HG03108 (cell line): ENCODE measurements at regions not wholly inside any gene's neighbourhood (a gene's known extent, or its start where the extent isn't known, plus 50 kb on each side); places are given as distances from the start of the nearest gene placed in this dataset.

Experiments
- ATAC-seq: cut with Tn5 transposase; IDR thresholded peaks from one replicate; pipeline ENCODE4 v1.9.1; 2021; ENCODE audit warnings: moderate library complexity; ENCODE audit not compliant: unreplicated experiment

DNA sequence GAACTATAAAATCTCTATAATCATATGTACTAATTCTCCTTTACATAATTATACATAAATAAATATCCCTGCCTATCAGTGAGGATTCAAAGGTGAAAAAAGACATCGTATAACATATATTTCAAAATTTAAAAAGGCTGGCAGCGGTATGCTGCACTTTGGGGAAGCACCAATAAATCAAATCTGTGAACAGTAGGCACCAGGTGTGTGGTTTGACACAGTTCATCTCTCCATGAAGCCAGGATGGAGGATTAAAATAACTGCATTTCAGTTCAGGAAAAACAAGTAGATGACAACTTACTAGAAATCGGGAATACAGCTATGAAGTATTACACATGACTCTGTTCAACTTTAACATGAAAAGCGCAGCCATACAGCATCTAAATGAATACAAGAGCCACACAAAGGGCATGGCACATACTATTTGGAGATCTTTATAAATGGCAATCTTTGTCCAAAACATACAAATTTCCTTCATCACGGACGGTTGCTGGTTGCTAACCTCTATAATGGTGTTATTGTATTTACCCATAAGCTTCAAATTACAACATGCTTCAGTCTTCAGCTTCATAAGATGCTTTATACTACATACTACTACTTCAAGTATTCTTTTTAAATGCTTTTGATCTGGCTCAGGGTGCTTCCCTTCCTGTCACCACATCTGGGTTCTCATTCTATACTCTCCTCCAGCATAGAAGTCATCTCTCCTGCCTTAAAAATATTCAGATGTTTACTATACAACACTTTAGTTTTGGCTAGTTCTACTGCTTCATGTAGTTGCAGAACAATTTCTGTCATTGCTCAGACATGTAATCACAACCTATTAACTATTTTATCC lies 128.7 kb downstream of the KLF12 start:
- ATAC-seq = no peak

DNA sequence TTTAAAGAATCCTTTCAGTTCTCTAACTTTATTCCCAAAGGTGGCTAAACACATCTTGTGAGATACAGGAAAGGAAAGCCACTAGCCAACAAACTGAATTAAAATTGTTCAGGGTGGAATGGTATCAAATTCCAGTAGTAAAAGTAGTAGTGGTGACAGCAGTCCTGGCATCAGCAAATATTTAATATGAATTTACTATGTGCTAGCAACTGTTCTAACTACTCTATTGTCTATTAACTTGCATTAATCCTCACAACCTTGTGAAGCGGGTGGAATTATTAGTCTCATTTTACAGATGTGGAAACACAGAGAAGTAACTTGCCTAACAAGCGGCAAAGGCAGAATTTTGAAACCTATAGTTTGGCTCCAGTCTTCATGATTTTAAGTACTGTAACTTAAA lies 130.1 kb downstream of the KLF12 start:
- ATAC-seq = no peak

DNA sequence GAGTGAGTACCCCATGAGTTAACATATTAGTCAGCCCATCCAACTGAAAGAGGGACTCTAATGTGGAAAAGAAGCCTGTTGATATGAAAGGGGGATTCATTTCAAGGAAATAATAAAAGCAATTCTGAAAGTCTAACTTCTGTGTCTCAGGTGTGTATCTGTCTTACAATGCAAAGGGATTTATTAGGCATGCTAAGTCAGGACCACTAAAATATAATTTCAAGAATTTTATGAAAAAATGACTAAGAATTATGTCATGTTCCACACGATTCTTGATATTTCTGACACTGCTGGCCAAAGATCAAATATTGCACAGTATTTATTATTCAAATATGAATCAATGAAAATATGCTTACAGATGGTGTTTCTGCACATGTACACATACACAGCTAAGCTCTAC lies 130.8 kb downstream of the KLF12 start:
- no peak for ATAC-seq

DNA sequence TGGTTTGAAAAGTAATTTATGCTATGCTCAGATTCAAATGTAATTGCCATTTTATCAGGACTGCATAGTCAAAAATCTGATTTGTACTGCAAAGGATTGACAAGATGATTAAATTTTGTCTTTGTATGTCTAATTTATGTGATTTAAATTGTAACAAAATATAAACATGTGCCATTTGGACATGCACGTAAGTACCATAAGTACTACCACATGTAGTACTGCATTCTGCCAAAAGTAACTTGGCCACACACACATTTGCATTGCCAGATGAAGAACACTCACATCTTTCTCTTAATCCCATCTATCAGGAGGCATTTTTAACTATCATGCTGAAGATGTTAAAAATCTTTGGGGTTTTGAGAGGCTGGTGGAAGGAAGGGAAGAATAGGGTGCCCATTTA lies 133.3 kb downstream of the KLF12 start:
- ATAC-seq = no peak

DNA sequence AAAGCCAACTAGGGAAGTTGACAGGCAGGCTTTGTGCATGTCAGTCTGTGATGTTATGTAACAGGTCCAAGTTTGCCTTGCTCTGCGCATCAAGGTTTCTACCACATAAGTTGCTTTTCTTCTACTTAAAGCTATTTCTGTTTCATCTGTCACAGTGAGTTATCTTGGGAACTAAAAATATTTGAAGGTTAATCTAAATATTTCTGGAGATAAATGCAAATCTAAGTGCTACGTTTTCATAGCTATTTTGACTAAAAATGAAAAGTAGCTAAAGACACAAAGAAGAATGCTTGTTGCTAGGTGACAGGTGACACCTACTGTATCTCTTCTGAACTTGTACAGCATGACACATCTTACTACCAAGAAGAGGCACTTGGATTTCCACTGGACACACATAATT lies 135.6 kb downstream of the KLF12 start:
- ATAC-seq = peak; percentile 59

DNA sequence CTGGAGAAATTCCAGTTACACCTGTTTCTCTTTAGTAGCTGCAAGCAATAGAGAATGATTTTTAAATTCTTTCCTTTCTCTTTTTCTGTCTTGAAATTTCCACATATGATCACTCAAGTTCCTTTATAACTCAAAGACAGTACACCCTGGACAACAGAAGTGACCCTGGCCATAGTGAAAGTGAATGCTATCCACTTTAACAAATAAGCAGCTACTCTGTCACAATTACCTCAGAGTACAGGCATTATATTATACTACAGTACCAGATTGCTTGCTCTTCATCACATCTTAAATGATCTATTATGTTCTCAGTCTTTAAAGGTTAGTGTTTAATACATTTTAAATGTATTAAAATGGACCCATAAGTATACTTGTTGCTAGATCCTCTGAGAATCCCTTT lies 136.2 kb downstream of the KLF12 start:
- no peak for ATAC-seq

DNA sequence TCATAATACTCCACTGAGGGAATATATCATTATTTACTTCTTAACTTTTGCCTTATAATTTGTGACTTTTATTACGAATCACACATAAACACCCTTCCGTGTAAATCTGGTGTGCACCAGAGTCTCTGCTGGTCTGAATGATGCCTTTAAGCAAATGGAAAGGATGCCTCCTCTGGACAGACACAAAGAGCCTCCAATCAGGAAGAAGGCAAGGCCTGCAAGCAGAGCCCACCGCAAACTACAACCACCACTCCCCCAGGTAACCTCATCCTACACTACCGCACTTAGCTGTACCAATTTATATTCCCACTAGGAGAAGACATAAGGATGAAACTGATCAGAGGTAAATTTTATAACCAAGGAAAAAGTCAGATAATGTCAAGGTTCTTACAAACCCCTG lies 137.6 kb downstream of the KLF12 start:
- ATAC-seq = no peak

DNA sequence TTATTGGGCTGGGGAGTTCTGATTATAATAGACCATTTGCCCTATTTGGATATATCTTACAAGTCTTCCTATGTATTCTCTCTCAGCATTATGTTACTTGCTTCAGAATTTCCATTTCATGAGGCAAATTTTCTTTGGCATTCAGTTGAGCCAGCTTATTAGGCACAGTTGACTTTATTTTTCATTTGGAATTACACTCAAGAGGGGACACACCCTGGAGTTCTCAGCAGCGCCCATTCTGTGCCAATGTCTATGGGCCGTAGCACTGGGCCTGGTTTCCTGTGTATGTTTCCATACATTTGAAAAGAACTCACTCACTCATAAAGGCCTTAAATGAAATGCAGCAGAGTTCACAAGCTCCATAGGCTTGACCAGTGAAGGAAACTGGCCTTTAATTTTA lies 138.5 kb downstream of the KLF12 start:
- no peak for ATAC-seq

DNA sequence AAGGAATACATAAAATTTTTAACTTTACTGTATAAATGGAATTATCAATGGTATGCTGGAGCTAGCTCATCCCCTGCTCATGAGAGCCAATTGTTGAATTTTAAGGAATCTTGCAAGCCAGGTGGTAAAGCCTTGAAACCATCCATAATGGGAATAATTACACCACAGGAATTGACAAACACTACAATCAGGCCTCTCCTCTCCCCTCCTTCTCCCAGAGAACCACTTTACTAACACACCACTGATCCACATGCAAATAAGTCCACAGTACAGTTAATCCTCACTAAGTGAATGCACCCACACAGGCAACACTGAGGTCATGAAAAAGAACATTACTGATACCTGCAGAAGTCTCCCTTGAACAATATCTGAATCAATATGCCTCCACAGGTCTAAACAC lies 140.5 kb downstream of the KLF12 start:
- no peak for ATAC-seq

DNA sequence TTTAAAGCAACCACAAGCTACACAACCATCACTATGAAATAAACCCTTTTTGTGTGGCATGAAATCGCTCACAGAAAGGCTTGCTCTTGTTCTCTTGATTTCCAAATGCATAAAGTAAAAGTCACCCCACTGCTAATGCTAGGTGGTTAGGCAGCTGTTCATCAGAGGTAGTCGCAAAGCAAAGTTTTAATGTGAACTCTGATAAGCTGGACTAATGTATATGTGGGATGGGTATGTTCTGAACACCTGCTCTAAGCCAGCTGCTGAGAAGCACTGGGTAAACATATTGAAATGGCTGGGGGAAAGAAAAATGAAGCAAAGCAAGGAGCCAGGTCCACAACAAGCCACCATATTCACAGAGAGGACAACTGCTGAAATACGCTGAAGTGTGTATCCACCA lies 142.3 kb downstream of the KLF12 start:
- ATAC-seq = no peak

DNA sequence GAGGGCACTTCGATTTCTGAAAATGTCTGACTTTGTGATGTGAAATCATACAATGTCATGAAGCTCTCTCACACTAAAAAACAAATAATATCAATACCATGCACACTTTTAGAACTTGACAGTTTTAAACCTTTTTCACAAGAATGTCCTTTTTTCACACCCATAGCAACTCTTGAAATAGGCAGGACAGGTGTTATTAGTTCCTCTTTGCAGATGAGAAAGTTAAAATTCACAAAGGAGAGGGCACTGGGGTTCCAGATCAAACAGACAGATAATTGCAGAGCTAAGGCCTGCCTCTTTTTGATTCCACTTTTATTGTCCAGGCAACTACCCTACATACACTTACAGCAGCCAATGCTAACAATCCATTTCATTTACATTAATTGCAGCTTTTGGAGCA lies 142.8 kb downstream of the KLF12 start:
- no peak for ATAC-seq

DNA sequence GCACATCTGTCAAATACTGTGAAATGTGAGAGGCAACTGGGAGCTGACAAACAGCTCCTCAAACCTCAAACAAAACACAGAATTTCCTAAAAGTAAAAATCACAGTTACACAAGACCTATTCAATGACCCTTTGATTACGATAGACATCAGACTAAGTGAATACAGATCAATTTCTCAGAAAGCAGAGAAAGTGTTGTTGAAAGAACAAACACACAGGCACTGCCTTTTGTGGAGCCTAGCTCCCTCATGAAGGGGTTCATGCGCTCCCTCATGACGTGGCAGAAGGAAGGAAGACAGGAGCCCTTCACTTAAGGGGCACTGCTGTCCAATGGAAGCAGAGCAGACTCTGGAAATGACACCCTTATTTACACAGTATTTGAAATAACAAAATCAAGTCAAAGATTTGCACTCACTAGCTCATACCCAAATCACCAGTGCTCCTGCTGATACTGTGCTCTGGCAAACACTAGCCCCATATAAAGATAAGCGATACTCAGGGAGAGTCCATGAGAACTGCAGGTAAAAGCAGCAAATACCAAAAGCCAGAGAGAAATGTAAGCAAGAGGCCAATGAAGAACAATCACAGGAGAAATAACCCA lies 144.9 kb downstream of the KLF12 start:
- no peak for ATAC-seq

DNA sequence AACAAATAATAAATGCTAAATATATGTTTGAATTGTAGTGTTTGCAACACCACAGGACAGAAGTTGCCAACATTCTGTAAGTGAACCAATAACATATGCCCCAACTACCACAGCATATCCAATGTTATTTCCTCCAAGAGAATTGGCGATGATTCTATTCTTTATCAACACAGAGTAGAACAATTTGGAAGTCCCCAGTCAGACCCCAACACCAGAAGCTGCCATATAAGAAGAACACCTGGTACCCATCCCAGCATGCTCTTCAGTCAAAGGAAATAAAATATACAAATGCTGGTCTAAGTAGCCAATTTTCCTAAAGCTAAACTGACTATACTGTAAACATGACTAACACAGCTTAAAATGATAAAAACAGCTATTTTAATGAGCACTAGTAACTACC lies 145.7 kb downstream of the KLF12 start:
- no peak for ATAC-seq

DNA sequence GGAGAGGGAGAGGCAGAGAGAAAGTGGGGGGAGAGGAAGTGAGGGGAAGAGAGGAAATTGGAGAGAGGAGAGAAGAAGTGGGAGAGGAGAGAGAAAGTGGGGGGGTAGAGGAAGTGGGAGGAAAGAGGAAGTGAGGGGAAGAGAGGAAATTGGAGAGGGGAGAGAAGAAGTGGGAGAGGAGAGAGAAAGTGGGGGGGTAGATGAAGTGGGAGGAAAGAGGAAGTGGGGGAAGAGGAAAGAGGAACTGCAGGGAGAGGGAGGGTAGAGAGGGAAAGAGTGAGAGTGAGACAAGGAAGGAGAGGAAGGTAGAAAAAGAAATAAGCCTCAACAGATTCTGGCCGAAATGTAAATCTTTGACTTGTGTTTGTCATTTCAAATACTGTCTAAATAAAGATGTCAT lies 146.6 kb downstream of the KLF12 start:
- ATAC-seq = no peak

DNA sequence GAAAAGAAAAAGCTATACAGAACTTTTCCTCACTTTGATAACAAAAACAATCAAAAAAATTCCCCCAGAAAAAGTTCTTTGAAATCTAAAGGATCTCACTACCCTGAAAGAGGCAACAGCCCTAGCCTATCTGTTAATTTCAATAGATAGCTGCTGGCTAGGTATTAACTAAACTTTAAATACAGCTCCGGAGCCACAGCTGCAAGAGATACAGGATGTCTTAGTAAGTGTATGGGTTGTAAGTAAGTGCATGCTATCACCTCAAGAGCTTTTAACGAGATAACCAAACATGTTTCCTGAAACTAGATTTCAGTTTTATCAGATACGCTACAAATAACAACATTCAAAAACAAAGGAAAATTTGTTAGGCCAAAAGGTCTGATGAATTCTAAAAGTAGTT lies 148.4 kb downstream of the KLF12 start:
- ATAC-seq = no peak

DNA sequence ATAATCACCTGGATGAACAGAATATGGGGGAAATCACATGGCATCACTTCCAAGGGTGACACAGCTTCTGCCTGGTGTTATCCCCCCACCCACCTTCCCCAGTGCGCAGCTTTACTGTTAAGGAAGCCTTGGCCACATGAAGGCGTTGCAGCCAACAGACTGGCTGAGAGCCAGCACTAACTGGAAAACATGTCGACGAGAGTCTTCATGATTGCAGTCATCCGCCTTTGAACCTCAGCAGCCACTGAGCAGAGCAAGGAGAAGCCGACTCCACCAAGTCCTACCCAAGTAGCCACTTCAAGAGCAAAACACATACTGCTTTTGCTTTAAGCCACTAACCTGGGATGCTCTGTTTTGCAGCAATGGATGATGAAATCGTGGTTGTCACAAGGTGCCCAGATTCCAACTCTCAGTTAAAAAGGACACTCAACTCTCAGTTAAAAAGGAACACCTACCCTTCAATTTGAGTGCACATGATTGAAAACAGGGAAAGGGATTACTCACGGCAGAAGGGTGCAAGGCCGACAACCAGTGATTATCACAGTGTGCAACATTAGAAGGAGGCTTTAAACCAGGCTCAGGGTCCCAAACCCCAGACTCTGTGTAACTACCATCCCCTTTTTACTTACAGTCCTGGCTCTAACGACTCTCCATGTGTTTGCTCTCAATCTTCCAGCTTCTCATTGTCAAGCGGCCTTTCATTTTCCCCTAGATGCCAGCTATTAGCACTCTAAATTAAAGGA lies 149.1 kb downstream of the KLF12 start:
- no peak for ATAC-seq

DNA sequence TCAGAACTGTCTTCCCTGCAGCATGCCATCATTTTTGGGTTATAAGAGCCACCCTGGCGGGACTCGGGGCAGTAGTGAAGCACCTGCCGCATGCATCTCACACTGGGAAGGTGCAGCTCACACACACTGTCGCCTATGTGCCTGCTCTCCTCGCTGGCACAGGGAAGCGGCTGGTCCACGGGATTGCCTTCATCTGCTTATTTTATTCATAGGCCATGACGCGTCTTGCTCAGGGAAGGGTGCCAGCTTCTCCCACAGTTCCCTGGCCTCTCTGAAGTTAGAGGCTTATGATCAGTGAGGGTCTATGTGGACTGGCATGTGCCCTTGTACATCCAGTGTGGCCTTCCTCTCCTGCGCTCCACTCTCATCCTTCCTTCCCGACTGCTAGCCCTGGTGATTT lies 150.0 kb downstream of the KLF12 start:
- ATAC-seq = no peak

DNA sequence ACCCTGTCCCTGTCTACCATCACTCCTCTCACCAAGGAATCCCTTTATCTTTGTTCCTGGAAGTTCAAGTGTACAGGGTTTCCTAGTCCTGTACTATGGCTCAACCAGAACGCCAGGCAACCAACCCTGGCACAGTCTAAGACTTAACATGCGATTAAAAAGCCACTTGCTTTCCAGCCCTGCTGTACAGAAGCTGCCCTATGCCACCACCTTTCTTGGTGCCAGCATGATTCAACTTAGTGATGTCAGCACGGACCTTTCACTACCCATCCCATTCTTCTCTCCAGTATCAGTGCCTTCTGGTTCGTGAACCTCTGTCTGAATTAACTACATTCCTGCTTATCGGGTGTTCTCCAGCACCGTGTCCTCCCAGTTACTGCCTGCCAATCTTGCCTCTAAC lies 151.1 kb downstream of the KLF12 start:
- ATAC-seq = no peak

DNA sequence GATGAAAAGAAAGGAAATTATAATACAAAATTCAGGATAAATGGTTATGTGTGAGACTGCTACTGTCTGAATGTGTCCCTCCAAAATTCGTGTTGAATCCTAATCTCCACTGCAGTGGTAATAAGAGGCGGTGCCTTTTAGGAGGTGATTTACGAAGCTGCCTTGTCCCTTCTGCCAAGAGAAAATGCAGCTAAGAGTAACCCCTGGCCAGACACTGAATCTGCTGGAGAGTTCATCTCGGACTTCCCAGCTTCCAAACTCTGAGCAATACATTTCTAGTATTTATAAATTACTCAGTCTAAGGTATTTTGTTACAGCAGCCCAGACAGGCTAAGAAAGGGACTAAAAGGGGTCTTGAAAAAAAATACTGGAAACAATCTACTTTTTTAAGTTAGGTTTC lies 152.6 kb downstream of the KLF12 start:
- ATAC-seq = no peak

DNA sequence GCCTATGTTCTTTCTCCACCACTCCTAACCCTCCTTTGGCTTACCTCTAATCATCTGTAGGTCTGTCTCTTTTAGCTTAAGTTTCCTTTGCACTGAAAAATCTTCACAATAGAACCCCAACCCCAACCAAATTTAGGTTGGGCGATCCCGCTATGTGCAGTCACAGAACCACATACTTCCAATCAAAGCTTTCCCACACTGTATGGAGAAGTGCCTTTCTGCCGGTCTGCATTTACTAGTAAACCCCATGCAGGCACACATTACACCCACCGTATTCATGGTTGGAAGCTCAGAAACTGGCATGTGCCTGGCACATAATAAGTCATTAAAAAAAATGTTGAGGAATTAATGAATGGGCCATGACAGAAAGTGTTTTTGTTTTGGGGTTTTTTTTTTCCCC lies 158.4 kb downstream of the KLF12 start:
- no peak for ATAC-seq

DNA sequence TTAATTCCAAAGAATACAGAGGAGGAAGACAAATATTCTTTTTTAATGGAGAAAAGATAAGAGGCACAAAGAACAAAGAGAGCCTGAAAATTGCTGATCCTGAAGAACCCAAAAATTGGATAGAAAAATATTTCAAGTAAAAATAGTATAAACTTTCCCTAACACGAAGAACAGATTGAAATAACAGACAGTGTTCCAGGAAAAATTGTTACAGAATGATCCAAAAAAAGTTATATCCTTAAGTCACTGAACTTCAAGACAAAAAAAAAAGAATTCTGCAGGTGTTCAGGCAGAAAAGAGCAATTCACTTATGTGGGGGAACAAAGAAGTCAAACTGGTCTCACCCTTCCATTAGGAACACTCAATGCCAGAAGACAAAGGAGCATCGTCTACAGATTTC lies 160.2 kb downstream of the KLF12 start:
- ATAC-seq = no peak

DNA sequence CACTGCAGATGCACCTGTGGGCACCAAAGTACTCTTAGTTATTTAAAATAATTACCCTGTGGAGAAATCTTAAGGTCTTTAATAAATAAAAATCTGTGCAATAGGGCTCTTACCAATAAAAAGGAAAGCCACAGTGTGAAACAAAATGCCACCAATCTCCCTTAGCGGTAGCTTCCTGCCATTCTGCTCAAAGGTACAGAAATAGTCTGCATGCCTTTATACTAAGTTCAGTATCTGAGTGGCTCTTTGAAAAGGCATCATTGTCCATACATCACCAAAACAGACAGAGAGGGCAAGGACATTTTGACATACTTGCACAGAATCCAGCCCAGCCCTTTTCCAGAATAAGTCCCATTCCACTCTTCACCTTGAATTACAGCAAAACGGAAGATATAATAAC lies 161.0 kb downstream of the KLF12 start:
- ATAC-seq = no peak
